Vagina (tissue), 2 donors: ENCODE measurements at regions not wholly inside any gene's neighbourhood (a gene's known extent, or its start where the extent isn't known, plus 50 kb on each side); places are given as distances from the start of the nearest gene placed in this dataset.

ENCODE experiments used
- POLR2A ChIP-seq, 2 donors: fragments of 450-650 bp; IDR thresholded peaks; one replicate each; pipeline ENCODE4 v1.6.1; 2017; ENCODE audit warnings: antibody characterized with exemption in 2 of 2, mild to moderate bottlenecking in 2 of 2, moderate library complexity in 2 of 2
- POLR2AphosphoS5 ChIP-seq, 2 donors: sonication (generic); formaldehyde crosslinking; IDR thresholded peaks; one replicate each; pipeline ENCODE4 v1.9.0; 2017; ENCODE audit warnings: antibody characterized with exemption in 2 of 2, mild to moderate bottlenecking in 2 of 2, low read depth in 1 of 2; ENCODE audit not compliant: insufficient read depth in 1 of 2
- TF ChIP-seq, protein P1 (sequence below), 3 experiments: fragments of 450-650 bp in 2 of 3; fragments of 200-600 bp in 1 of 3; sonication (generic) in 1 of 3; IDR thresholded peaks; one replicate each; pipeline ENCODE4 v1.5.1; 2017 to 2019; ENCODE audit warnings: antibody characterized with exemption in 3 of 3, mild to moderate bottlenecking in 2 of 3, moderate library complexity in 2 of 3

DNA sequence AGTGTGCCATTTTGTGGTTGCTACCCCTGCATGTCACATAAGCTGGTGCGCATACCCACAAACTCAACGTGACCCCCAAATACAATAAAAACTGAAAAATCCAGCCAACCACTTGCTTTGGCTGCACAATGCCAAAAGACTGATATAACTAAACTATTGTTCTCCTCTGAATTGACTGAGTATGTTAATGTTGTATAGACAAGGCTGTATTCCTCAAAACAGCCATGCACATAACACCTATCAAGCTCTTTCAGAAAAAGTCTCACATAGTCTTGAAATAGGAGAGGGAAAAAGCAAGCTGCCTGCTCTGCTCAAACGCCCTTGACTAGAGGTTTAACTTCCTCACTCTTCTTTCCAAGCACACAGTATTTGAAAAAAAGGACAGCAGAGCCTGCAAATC is 126.4 kb upstream of the NOCT start:
- TF ChIP-seq POLR2A (IDR thresholded peaks at IDR 0.05) (no peak), POLR2AphosphoS5 (IDR thresholded peaks at IDR 0.05; ENCODE audit: insufficient read depth in 1 of 2, low read depth in 1 of 2) (no peak)
- TF ChIP-seq, protein P1, sequence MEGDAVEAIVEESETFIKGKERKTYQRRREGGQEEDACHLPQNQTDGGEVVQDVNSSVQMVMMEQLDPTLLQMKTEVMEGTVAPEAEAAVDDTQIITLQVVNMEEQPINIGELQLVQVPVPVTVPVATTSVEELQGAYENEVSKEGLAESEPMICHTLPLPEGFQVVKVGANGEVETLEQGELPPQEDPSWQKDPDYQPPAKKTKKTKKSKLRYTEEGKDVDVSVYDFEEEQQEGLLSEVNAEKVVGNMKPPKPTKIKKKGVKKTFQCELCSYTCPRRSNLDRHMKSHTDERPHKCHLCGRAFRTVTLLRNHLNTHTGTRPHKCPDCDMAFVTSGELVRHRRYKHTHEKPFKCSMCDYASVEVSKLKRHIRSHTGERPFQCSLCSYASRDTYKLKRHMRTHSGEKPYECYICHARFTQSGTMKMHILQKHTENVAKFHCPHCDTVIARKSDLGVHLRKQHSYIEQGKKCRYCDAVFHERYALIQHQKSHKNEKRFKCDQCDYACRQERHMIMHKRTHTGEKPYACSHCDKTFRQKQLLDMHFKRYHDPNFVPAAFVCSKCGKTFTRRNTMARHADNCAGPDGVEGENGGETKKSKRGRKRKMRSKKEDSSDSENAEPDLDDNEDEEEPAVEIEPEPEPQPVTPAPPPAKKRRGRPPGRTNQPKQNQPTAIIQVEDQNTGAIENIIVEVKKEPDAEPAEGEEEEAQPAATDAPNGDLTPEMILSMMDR (IDR thresholded peaks at IDR 0.05), result no peak
